GM18499 (cell line): ENCODE measurements at regions not wholly inside any gene's neighbourhood (a gene's known extent, or its start where the extent isn't known, plus 50 kb on each side); places are given as distances from the start of the nearest gene placed in this dataset.

ENCODE experiments used
- ATAC-seq: cut with Tn5 transposase; IDR thresholded peaks from one replicate; pipeline ENCODE4 v1.9.1; 2021; ENCODE audit warnings: moderate number of reproducible peaks; ENCODE audit not compliant: insufficient read depth, unreplicated experiment

DNA sequence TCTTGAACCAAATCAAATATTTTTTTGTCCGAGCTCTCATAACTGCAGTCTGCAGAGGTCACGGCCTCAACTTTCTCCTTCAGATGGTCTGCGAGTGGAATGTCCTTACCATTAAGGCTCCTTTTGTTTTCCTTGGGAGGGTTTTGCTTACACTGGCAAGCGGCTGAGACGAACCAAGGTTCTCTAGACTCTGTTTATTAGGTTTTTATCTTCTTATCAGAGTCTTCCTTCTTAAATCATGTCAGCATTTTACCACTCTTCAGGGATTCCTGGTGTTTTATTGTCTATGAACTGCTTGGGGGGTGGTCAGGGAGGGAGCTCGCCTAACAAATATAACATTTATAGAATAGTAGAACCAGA lies 773.7 kb upstream of the NR2F2 start:
- ATAC-seq = no peak

DNA sequence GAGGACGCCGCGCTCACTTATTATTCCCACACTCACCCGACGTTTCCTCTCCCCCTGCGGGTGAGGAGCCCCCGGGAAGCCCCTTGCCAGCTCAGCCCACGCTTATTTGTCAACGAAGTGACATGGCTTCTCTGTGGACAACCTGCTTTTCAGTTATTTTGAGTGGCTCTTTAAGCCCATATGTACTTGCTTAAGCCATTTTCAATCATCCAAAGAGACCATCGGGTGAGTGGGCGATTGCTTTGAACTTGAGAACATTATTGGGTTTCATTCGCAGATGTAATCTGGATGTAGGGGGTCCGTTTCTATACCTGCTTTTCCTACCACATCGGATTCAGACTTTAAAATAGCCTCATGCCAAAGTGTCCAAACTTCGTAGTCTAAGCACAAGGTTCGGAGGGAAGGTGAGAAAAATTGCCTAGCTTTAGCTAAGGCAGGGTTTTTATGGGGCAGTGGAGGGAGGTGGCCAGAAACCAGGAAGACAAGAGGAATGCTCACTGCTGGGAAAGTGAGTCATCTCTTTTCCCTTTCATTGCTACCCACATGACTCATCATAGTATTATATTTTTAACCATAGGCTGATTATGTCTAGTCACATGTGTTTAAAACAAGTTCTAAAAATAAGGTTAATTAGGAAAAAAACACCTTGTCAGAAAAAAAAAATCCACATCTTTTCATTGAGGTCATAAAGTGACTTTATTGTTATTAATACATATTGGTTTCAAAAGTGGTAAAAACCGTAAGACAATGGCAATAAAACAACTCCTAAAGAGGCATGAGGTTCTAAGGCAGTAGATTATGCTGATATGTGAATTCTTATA lies 773.1 kb upstream of the NR2F2 start:
- no peak for ATAC-seq

DNA sequence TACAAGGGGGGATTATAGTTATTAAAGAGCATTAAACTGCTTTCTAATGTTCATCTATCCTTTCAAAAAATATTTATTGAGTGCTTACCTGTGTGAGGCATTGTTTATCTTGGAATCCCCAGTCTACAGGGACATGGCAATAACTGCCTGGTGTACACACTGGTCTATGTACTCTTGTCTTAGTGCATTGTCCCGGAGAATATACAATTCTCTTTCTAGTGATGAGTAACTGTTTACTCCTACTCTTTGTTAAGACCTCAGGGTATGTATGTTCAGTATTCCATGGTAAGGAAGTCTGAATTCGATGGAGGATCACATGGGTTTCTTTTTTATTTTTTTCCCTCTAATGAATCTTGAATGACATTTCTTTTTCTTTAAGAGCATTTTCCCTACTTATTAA lies 772.4 kb upstream of the NR2F2 start:
- no peak for ATAC-seq

DNA sequence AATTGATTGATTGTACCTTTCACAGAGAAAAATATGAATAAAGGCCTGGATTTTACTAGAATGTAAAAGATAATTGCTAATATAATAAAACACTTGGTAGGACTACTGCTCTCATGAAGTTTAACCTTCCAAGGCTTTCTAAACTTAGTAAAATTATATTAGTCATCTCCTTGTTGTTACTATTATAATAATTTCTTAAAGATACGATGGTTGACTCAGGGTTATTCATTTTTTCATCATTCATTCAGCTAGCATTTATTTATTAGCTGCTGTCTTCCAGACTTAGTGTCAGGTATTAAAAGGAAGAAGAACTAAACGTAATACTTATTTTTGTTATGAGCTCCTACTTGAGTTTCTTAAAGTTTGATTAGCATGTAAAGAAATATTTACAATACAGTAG lies 771.6 kb upstream of the NR2F2 start:
- ATAC-seq = no peak

DNA sequence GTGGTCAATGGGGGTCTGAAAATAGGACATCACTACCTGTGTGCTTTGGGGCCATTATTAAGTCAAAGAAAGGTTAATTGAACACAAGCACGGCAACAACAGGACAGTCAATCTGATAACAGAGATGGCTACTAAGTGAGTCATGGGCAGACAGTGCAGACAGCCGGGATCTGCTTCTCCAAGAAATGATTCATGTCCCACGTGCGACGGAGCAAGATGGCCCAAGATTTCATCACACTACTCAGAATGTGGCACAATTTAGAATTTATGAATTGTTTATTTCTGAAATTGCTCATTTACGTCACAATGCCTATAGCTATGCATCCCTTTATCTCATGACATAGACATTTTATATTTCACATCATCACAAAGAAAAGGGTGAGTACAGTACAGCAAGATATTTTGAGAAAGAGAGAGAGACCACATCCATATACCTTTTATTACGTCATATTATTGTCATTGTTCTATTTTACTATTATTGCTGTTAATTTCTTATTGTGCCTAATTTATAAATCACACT lies 770.6 kb upstream of the NR2F2 start:
- no peak for ATAC-seq

DNA sequence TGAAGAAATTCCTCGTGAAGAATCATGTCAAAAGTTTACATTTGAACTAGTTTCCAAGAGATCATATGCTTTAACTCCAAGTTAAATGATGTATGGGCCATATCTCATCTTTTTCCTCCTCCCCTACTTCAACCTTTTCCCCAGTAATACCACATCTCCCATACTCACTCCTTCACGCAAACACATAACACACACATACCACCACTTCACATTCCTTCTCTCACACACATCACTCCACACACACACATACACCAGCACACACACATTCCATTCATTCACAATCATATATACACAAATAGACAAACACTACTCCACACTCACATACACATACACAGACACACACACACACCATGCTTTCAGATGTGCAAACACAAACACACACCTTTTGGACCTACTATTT lies 769.0 kb upstream of the NR2F2 start:
- ATAC-seq = no peak

DNA sequence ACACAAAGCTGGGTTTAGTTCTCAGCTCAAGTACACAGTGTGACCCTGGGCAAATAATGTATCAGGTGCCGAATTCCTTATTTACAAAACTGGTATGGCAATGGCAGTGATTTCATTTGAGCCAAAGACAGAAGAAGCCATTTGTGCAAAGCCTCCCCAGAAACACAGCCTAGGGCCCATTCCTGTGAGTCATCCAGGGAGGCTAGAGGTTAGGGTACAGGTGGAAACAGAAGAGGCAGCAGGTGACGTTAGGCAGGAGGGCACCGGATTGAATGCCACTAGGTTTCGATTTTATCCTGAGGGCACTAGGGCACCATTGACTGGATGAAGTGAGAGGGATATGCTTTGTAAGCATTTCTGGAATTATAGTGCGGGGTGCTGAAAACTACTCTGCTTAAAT lies 766.9 kb upstream of the NR2F2 start:
- ATAC-seq = no peak

DNA sequence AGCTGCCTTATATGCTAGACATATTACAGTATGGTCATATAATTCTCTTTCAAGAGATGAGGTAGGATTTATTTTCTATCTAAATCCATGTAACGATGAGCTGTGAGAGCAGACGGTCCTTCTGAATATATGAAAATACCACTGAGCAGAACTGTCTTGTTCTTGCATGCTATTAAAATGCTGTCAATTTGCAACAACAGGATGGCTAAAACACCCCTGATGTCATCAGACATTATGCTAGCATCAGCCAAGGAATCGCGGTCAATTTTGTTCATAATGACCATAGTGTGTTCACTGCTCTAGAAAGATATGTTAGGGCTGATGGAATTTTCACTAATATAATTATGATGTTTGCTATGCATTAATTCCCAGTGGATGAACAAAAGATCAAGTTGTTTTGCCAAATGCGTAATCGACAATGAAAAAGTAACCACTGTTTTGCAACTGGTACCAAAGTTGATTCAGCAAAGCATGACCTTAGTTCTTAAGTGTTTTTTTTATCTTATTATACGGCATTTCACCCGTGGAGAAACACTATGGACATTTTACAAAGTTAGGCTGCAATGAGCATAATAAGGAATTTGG lies 765.4 kb upstream of the NR2F2 start:
- no peak for ATAC-seq

DNA sequence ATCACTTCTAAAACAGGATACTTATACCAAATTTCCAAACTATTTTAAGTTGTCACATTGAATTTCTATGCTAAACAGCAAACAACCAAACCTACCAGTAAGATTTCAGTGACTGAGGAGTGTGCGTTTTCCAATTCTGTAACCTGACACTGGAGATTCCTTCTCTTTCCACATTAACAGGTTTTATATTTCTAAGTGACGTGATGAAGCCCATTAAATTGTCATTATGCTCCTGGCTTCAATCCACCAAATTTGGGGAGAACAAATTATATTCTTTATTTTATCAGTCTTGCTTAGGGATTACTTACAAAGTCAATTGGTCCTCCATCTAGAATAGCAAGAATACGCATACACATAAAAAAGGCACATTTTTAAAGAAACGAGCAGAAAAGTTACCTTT lies 764.8 kb upstream of the NR2F2 start:
- no peak for ATAC-seq

DNA sequence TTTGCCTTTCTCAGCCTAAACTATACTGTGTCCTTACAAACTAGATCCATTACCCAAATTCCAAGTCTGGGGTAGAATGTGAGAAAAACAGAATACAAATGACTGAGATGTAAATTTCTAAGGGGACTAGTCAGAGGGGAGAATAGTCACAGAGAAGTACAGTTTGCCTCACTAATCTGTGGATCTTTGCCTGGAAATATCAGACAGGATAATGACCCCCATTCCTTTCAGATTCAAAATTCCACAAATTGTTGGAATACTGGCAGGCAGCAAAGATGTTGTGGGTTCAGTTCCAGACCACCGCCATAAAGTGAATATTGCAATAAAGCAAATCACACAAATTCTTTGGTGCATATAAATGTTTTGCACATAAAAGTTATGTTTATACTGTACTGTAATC lies 762.8 kb upstream of the NR2F2 start:
- no peak for ATAC-seq

DNA sequence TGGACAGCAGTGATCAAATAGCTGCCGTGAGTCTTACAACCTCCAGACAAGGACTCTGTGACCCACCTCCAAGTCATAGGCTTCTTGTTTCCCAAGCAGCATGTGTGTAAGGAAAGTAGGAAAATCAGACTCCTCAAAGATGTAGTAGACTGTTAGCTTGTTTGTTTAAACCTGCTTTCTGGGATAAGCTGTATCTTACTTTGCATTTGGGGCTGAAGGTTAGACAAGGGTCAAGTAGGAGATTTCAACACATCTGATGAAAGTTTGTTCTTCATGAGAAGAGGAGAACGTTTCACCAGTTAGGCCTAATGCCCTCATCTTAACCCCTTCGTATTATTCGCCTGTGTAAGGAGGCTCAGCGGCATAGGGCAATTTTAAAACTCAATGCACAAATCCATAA lies 756.4 kb upstream of the NR2F2 start:
- ATAC-seq = no peak

DNA sequence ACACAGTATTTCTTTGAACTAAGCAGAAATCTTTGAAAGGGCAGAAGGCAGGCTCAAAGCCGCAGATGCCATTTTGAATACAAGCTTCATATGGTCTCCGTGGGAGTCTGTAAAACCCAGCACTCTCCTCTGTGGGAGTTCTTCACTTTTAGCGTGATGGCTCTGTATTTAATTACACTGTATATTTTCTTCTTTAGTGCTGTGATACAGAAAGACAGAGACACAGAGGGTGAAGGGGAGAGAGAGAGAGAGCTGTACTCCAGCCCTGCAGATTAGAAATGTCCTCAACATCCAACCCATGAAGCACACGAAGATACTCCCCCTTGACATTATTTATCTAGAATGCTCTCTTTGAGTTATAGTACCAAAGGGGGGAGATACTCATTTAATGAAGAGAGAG lies 752.6 kb upstream of the NR2F2 start:
- no peak for ATAC-seq

DNA sequence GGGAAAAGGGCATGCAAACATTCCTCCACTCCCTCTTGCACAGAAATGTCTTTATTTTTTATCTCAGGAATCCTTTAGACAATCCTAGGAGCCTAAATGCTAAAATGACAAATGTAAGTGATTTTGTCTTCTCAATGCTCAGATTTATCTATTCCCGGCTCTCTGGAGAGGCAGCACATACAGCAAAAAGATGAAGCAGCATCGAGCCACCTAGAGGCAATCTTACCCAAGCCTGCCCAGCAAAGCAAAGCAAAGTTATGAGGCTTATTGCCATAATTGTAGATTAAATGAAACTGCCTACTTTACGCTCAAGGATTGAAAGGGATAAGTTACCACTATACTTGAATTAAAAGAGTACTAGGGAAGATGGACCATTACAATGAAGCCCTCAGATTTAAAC lies 750.4 kb upstream of the NR2F2 start:
- ATAC-seq = no peak

DNA sequence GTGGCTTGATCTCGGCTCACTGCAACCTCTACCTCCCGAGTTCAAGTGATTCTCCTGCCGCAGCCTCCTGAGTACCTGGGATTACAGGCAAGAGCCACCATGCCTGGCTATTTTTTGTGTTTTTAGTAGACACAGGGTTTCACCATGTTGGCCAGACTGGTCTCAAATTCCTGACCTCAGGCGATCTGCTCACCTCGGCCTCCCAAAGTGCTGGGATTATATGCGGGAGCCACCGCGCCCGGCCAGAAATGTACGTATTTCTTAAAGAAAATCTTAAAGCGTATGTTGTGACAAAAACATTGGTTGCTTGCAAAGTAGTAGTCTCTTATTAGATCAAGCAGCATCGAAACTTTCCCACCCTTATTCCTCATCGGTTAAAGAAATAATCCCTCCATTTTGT lies 748.9 kb upstream of the NR2F2 start:
- no peak for ATAC-seq

DNA sequence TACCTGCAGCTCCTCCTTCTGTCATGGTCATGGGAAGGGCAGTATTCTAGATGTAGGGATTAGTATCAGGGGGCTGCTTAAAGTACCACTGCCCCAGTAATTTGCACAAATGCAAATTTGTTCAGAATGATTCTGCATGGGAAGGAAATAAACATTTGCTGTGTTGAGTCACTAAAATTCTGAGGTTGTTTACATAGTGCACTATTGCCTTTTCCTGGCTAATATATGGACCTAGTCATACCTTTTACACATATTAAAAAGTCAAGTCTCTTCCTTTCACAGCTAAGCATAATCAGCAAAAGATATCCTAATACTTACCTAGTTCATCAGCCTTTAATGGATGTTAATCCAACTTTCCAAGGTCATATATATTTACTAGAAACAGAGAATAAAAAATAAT lies 746.4 kb upstream of the NR2F2 start:
- no peak for ATAC-seq

DNA sequence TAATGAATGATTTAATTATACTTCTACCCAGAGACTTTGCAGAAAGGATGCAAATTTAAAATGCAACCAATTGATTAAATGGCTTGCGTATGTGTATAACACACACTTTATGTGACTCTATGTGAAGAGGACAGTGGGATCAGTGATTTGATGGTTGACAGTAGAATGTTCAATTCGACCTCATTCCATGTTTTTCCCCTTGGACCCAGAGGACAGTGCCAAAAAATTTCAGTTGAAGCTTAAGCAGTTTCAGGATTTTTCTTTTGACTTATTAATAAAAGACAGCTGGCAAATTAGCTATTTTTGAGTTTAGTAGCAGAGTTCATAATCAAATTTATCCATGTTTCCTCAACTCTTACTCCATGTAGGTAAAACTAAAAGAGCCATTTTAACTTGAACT lies 742.4 kb upstream of the NR2F2 start:
- no peak for ATAC-seq

DNA sequence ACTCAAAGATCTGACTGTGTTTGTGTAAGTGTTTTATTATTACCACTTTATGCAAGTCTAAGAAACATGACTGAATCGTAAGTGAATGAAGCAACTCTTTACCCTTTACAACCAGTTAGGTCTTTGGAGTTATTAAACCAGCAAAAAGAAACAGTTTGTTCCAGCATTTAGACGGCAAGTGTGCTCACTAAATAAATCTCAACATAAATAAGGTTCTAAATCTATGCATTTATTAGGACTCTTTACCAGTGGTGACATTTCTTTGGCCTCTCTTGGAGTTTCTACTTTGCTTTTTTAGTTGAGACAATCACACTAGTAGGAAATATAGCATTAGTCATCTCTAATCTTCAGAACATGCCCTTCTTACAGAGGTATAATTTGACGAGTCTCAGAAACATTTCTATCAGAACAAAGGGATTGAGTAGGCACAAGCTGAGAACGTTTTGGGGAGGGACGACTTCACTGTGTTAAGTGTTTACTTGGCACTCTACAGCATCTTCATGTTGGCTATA lies 739.9 kb upstream of the NR2F2 start:
- ATAC-seq = no peak

DNA sequence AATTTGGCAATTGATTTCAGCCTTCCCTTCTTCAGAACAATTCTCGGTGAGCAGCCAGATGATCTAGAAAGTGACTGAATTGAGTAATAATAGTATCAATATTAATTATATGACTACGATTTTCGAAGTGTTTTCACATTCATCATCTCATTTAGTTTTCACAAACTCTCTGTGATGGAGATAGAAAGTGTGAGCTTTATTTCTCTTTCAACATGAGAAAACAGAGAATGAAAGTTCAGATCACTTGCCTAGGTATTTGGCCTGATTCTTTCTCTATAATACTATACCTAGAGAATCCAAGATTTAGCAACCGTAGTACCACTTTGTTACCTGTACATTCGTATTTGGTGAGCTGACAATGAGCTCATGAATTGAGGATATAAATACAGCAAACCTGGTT lies 739.2 kb upstream of the NR2F2 start:
- ATAC-seq = no peak

DNA sequence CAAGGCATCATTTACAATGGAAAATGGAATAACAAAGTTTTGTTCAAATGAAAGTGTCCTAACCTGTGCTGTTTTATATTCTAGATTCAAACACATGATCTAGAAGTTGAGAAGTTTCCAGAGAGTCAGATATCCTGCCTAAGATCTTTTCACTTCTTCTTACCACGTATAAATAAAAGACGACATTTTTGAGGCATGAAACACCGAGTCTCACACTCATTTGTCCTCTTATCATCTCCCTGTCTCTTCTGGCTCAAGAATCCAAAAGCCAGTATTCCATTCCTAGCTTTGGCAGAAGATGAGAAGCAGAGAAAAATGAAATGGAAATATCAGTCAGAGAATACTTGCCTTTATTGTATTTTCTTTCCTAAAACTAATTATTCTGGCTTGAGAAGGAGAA lies 738.6 kb upstream of the NR2F2 start:
- ATAC-seq = no peak

DNA sequence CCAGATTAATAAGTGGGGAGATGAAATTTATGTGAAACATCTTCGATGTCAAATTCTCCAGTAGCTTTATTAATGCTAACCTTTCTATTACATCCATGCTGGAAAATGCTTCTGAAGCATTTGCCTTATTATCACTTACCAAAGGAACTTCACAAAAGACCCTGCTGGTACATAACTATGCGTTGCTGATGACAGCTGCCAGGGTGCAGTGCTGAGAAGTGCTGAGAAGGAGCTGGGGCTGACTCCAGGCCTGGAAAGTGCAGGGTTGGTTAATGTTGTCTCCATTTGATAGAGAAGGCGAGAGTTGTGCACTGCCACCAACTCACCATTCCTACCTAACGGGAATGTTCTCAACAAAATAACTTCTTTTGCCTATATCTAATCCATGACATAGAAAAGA lies 736.0 kb upstream of the NR2F2 start:
- no peak for ATAC-seq

DNA sequence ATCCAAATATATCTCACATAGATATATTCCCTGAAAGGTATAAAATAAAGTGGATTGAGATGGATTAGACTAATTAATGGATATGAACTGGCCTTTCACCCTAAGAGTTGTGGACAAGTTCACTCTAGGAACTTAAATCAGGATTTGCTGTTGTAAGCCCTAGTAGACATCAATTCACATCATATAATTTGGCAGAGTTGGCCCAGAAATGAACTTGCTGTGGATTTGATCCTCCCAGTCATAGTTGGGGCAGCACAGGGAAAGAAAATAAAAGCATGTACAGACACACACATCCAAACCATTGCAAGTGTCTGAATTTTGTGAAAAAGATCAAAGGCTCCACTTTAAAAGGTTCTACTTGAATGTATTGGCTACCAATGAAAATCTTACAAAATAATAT lies 734.7 kb upstream of the NR2F2 start:
- ATAC-seq = no peak

DNA sequence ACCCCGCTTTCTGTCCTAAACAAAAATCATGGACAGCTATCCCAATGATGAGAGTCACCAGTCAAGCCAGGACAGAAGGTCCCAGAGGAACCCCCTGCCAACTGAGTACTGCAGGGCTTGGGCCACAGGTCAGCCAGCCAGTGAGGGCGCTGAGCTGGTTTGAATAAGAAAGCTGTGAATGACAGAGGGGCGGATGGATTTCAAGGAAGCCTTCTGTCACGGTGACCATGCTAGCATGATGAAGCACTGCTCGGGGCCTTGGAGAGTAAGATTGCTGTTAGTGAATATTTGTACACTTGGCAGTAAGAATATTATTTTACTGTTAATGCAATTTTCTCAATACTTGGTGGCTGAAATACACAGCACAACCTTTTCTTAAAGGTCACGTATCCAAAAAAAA lies 734.0 kb upstream of the NR2F2 start:
- ATAC-seq = no peak
